WI38 (cell line): ENCODE measurements at regions not wholly inside any gene's neighbourhood (a gene's known extent, or its start where the extent isn't known, plus 50 kb on each side); places are given as distances from the start of the nearest gene placed in this dataset.

Experiments used
- H3K4me3 ChIP-seq: 2 replicates; pipeline ENCODE4 v1.5.1; 2011; ENCODE audit warnings: low read depth, mild to moderate bottlenecking, control low read depth, low read length
- CTCF ChIP-seq: IDR thresholded peaks from 2 replicates; pipeline ENCODE4 v1.5.1; 2012; ENCODE audit warnings: low read depth, mild to moderate bottlenecking, control low read depth, low read length

GRCh38 chr18:22694954-22695353, 238.2 kb upstream of the RBBP8 start:
- peak overlapping the region; percentile 24 for H3K4me3 ChIP-seq
- no peak for TF ChIP-seq CTCF

GRCh38 chr18:22695674-22696073, 237.5 kb upstream of the RBBP8 start:
- no peak overlapping the region for H3K4me3 ChIP-seq
- TF ChIP-seq CTCF, result no peak

- H3K4me3 ChIP-seq, result no peak overlapping the region
- no peak for TF ChIP-seq CTCF
Observed at GRCh38 chr18:22697561-22697960, 235.6 kb upstream of the RBBP8 start.

DNA sequence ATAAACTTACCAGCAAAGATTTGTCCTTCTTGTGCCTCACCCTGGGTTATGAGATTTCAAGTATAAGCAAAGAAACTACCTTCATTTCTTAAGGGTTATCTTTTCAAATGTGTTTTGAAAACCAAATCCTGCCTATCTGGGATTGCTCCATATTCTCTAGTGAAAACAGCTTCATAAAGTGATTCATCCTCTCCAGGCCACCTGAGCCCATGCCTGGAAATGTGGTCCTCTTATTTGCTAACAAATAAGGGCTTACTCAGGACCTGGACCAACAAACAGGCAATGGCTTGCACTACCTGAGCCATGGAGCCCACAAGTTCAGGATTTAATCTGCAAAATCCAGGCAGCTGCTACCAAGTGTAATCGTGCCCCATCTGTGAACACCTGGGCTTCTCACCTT, 234.4 kb upstream of the RBBP8 start:
- H3K4me3 ChIP-seq, result no peak overlapping the region
- TF ChIP-seq CTCF, result no peak

DNA sequence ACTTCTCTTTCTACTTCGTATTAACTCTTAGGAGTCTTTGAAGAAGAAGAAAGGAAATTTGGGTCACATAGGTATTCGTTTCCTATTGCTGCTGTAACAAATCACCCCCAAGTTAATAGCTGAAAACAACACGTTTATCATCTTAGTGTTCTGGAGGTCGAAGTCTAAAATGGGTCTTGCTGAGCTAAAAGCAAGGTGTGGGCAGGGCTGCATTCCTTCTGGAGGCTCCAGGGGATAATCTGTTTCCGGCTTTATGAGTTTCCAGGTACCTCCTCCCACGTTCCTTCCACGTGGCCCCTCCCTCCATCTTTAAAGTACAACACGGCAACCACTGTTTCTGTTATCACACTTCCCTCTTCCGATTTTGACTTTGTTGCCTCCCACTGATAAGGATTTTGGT, 233.5 kb upstream of the RBBP8 start:
- H3K4me3 ChIP-seq, result no peak overlapping the region
- no peak for TF ChIP-seq CTCF

GRCh38 chr18:22700920-22701319, 232.2 kb upstream of the RBBP8 start:
- TF ChIP-seq CTCF, result no peak
- H3K4me3 ChIP-seq, result no peak overlapping the region

DNA sequence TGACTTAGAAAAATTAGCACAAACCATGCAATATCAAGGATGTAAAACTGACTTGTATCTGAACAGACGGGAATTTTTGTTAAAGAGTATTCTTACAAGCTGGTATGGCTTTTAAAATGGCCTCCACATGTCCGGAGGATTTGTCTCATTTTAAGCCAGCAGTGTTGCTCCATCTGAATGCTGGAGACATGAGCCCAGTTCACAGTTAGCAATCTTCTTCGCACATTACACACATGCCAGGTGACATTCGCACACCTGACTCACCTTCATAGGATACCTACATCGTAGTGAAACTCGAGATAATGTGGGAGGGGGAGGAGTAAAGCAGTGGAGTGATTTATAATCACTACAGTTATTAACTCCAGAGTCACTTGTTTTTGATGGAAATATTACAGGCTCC, 231.8 kb upstream of the RBBP8 start:
- TF ChIP-seq CTCF, result no peak
- H3K4me3 ChIP-seq, result no peak overlapping the region
